CD4-positive, alpha-beta T cell treated with Interleukin-17A for 1 hour (primary cell): ENCODE measurements at regions not wholly inside any gene's neighbourhood (a gene's known extent, or its start where the extent isn't known, plus 50 kb on each side); places are given as distances from the start of the nearest gene placed in this dataset.
"Not testable (repeated sequence)": the region's sequence is repeated elsewhere in the genome, so short reads cannot be mapped to it uniquely, and the experiment has no call there.

ENCODE experiments used
- DNase-seq: peaks from one replicate; pipeline ENCODE4 v3.0.0-alpha.2; 2020

- DNase-seq = no peak
Observed at GRCh38 chr7:130850956-130851355, 116.9 kb upstream of the KLF14 start.

GRCh38 chr7:130852867-130853266 lies 118.9 kb upstream of the KLF14 start:
- DNase-seq = no peak

- DNase-seq = no peak
Observed at GRCh38 chr7:130853503-130854279, 119.7 kb upstream of the KLF14 start.

- no peak for DNase-seq
Observed at GRCh38 chr7:130854481-130854880, 120.5 kb upstream of the KLF14 start.

DNA sequence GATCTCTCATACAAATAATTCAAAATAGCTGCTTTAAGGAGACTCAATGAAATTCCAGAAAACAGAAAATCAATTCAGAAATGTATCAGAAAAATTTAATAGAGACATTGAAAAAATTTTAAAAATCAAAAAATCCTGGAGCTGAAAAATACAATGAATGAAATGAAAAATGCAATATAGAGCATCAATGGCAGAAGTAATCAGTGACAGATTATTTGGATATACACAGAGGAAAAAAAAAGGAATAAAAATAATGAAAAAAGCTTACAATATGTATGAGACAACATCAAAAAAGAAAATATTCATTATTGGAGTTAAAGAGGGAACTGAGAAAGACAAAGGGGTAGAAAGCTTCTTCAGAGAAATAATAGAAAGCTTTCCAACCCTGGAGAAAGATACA lies 122.9 kb upstream of the KLF14 start:
- DNase-seq = no peak

- DNase-seq = not testable (repeated sequence)
Observed at GRCh38 chr7:130860832-130861231, 126.8 kb upstream of the KLF14 start.

DNA sequence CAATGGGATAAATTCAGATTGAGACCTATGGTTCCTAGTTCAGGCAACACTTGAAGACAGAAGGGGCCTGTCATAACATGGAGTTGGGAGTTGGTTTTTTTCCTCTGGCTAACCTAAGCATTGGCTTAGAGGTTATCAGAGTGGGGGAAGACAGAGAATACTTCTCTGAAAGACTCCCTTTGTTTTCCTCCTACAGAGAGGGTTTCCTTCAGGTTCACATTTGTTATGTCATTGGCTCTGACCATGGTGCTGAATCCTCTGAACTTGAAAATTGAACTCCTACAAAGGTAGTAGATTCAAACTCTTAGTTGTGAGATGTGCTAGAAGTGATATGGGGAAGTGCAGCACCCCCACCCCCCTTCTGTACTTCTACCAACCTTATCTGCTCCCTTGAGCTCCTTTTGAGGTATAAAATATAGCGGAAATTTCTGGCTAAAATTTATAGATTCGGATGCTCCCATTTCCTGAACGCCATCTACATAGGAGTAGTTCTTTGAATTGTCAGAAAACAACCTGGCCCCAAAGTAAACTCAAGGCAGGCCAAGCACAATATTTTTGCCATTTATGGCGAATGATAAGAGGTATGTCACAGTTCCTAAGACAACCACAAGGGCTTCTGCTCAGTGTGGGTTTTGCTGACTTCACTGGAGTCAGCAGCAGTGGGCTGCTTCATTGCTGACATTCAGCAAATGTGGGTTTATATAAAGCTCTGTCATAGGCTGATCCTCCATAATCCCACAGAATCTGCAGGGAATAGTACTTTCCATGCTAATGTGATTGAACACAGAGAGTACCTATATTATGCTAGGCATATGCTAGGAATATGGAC lies 131.6 kb upstream of the KLF14 start:
- no peak for DNase-seq

DNA sequence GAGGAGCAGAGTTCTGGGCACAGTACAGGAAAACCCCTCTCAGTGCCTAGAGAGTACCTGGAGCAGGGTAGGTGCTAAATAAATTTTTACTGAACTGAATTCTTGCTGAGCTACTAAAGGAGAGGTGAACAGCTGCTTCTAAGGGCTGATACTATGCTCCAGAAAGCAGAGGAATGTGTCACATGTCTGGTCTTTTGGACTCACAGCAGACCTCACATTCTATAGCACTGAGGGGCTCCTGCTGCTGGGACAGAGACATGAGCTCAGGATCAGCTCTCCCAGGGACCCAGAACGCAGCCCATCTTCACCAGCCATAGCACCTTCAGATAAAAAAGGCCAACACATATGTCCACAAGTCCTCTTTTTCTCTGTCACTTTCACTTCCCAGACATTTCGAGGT lies 133.0 kb upstream of the KLF14 start:
- no peak for DNase-seq

DNA sequence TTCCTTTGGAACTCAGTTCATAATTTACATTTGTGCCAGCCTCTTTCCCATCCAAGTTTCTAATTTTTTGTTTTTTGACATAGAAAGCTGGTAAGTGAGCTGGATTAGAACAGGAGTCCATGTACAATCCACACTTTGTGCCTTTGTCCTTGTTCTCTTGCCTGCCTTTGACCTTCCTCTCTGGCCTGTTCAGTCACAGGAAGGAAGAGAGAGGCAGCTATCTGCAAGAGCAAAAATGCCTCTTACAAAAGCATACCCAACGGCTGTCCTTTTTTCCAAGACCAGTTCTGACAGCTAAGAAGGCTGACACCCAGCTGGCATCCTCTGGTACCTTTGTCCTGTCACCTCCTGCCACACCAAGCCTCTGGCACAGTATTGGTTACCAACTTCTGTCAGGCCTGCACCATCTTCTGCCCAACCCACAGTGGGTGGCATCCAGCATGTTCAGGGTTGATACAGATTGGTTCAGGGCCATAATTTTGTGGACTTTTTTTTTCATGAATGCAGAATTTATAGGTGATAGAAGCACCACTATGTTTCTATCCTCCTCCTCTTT lies 133.7 kb upstream of the KLF14 start:
- no peak for DNase-seq

DNA sequence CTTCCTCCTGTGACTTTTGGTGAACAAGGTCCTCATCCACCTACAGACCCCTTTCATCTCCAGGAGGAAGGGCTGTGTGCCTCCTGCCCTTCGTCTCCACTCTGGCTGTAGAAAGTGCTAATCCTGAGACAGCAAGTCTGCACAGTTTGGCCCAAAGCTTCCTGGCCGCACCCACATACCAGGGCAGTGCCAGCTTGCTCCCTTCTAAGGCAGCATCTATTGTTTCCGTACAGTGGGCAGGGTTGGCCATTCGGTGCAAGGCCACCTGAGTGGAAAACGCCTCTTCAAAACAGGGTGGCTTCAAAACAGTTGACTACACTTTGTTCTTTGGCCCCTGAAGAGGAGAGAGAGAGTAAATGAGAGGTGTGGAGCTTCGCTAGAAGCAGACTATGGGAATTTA lies 134.1 kb upstream of the KLF14 start:
- DNase-seq = no peak

GRCh38 chr7:130869918-130870317 lies 135.9 kb upstream of the KLF14 start:
- DNase-seq = no peak

GRCh38 chr7:130872341-130872740 lies 138.3 kb upstream of the KLF14 start:
- DNase-seq = no peak

DNA sequence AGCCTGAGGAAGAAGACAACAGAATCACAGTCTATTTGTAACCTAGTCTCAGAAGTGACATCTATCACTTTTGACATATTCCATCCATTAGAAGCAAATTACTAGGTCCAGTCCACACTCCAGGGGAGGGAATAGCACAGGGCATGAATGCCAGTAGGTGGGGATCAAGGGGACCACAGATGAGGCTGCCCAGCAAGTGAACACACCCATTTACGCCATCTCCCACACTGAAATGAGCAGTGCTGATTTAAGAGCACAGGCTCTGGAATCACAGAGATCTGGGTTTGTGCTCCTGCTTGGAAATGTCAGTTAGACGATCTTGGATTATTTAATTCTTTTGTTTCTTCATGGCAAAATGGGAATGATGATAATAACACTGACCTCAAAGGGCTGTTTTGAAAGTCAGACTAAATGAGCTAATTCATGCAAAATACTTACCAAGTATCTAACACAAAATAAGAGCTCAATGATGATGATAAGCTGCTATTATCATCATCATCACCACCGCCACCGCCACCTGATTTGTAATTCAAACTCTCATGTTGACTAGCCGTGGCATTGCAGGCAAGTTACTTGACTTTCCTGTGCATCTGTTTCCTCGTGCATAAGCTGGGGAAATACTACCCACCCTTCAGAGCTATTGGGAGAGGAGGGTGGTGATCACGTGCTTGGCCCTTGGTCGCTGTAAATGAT lies 138.9 kb upstream of the KLF14 start:
- DNase-seq = no peak

DNA sequence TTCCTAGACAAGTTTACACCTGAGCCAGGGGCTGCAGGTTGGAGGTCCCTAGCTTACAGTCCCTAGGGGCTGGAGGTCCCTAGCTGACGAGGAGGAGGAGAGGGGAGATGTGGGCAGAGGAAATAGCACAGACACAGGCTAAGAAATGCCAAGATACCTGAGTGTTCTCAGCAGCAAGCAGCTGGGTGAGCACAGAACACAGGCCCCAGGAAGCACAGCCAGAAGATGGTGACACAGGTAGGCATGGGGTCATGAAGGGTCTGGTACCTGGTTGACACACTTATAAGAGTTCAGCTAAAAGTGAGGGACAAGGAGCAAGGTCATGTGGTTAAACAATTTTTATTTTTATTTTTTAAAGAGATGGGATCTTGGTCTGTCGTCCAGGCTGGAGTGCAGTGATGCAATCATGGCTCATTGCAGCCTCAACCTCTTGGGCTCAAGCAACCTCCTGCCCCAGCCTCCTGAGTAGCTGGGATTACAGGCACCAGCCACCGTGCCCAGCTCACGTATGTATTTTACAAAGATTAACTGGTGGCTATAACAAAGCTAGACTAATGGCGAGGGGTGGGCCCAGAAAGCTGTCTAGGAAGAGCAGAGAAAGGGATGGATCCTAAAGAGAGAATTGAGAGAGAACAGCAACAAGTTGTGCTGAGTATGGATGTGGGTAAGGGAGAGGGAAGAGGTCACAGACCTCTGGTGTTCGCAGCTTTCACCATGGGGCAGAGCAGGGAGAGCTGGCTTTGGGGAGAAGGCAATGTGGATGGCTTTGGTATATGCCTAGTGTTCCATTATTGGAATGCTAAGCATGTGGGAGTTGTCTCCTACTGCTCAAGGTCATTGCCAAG lies 140.3 kb upstream of the KLF14 start:
- no peak for DNase-seq

- DNase-seq = peak; percentile 54
Observed at GRCh38 chr7:130875265-130875741, 141.3 kb upstream of the KLF14 start.

GRCh38 chr7:130875901-130876300 lies 141.9 kb upstream of the KLF14 start:
- DNase-seq = no peak

GRCh38 chr7:130877236-130877990 lies 143.4 kb upstream of the KLF14 start:
- DNase-seq = no peak

DNA sequence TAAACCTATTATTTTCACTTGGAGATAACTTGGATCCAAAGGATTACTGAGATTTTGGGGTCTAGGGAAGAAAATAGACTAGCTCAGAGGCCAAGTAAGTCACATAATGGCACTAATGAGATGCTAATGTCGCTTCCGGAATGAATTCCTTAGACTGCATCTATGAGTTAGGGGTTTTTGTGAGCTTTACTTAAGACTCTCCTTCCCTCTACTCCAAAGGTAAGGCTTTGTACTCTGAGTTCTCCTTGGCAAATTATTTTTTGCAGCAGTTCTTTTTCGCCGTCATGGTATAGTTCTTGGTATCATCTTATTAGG lies 143.9 kb upstream of the KLF14 start:
- DNase-seq = no peak

GRCh38 chr7:130878785-130879184 lies 144.8 kb upstream of the KLF14 start:
- DNase-seq = no peak

- no peak for DNase-seq
Observed at GRCh38 chr7:130879191-130879590, 145.2 kb upstream of the KLF14 start.

DNA sequence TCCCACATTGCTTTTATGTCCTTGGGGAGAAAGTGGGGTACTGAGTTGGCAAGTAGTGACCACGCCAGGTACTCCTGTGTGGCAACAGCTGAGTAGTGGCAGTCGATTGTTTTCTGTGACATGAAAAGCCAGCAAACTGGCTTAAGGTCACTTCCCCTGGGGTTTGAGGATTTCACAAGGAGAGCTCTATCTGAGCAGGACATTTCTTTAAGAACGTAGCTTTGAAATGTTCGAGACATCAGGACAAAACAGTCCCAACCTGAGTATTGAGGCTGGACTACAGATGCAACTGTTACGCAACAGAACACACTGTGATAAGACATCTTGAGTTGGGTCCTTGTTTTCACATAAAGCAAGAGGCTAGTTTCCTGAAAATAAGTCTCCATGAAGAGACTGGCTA lies 146.7 kb upstream of the KLF14 start:
- DNase-seq = no peak
